K562 (cell line): ENCODE measurements at regions not wholly inside any gene's neighbourhood (a gene's known extent, or its start where the extent isn't known, plus 50 kb on each side); places are given as distances from the start of the nearest gene placed in this dataset.
A peak's percentile ranks its signal among the peaks of the same experiment; 100 is the strongest.

Experiments
- ATAC-seq: fragments of 200-7000 bp; cut with Tn5 transposase; 3 replicates; pipeline ENCODE4 v1.9.1; 2020; ENCODE audit warnings: moderate library complexity
- BruUV-seq: library from RNA; stranded (reverse); fragments of 400-500 nt; replicated peaks from 2 replicates; lab custom pipeline; 2021; lab: Mats Ljungman, UMichigan
- CTCF ChIA-PET: fragments of 300-600 bp; formaldehyde crosslinking; extraction: SDS; loops from one replicate; lab custom pipeline; 2021; ENCODE audit warnings: low intra/inter-chr PET ratio; lab: Yijun Ruan, JAX
- POLR2A ChIA-PET: fragments of 300-600, 350-650 bp; sonication (Branson Sonifier 250); formaldehyde crosslinking; extraction: SDS; loops from one replicate; lab custom pipeline; 2021; ENCODE audit warnings: antibody characterized with exemption, inconsistent platforms; lab: Yijun Ruan, JAX
- DNase-seq, 4 experiments: peaks; one replicate each; pipeline versions ENCODE4 v3.0.0 to v3.0.0-alpha.2; 2011 to 2018; ENCODE audit warnings: low spot score in 3 of 4, mixed read lengths in 3 of 4; ENCODE audit errors: extremely low read depth in 1 of 4
- FAIRE-seq: peaks from 2 replicates; lab custom pipeline; 2011; peaks lifted over from hg19 to GRCh38; lab: Jason Lieb, UNC
- H2AFZ ChIP-seq: 2 replicates; pipeline ENCODE4 v1.6.0; 2011; ENCODE audit warnings: low read depth, low read length, control low read depth, inconsistent platforms
- H3K27ac ChIP-seq: fragments of 200-600 bp; 3 replicates; pipeline ENCODE4 v1.8.0; 2011; ENCODE audit warnings: low read depth, mild to moderate bottlenecking, control low read depth, inconsistent platforms, low read length, moderate library complexity, mixed read lengths; ENCODE audit errors: extremely low read depth
- H3K27me3 ChIP-seq, 2 experiments: fragments of 300-600 bp in 1 of 2; 2 replicates in 1 of 2; 3 replicates in 1 of 2; pipeline versions ENCODE4 v1.6.0 to v1.8.0; 2011; ENCODE audit warnings: inconsistent platforms in 2 of 2, low read length in 2 of 2, mild to moderate bottlenecking in 1 of 2, mixed read lengths in 1 of 2, moderate library complexity in 1 of 2; ENCODE audit not compliant: control insufficient read depth in 2 of 2, insufficient read depth in 2 of 2
- H3K36me3 ChIP-seq: fragments of 300-600 bp; 3 replicates; pipeline ENCODE4 v1.8.0; 2011; ENCODE audit warnings: mild to moderate bottlenecking, low read length, inconsistent platforms; ENCODE audit not compliant: control insufficient read depth, insufficient read depth
- H3K4me1 ChIP-seq, 2 experiments: fragments of 200-600 bp in 1 of 2; replicated peaks in 1 of 2; 2 replicates in 1 of 2; 3 replicates in 1 of 2; pipeline versions ENCODE4 v1.5.1 to v1.8.0; 2011; ENCODE audit warnings: inconsistent platforms in 2 of 2, low read length in 2 of 2, mild to moderate bottlenecking in 1 of 2, mixed read lengths in 1 of 2, moderate library complexity in 1 of 2; ENCODE audit not compliant: control insufficient read depth in 2 of 2, insufficient read depth in 2 of 2
- H3K4me2 ChIP-seq: 2 replicates; pipeline ENCODE4 v1.6.1; 2011; ENCODE audit warnings: low read length, control low read depth, inconsistent platforms, mixed read lengths; ENCODE audit not compliant: insufficient read depth
- H3K4me3 ChIP-seq: fragments of 200-600 bp; sonication (generic), shearing (Covaris generic); 2 replicates; pipeline ENCODE4 v1.5.1; 2016; ENCODE audit warnings: control low read depth, inconsistent platforms
- H3K79me2 ChIP-seq: fragments of 200-600 bp; 3 replicates; pipeline ENCODE4 v1.8.0; 2011; ENCODE audit warnings: low read length, inconsistent platforms; ENCODE audit not compliant: control insufficient read depth, insufficient read depth
- H3K9ac ChIP-seq, 2 experiments: 2 replicates each; pipeline versions ENCODE4 v1.6.0 to v1.6.1; 2011; ENCODE audit warnings: low read depth in 2 of 2, low read length in 2 of 2, control low read depth in 1 of 2, inconsistent platforms in 1 of 2, mild to moderate bottlenecking in 1 of 2, mixed read lengths in 1 of 2; ENCODE audit not compliant: insufficient read depth in 1 of 2
- H3K9me1 ChIP-seq: one replicate; pipeline ENCODE4 v1.6.0; 2011; ENCODE audit warnings: inconsistent platforms, mild to moderate bottlenecking, low read length, moderate library complexity; ENCODE audit not compliant: control insufficient read depth, insufficient read depth
- H3K9me3 ChIP-seq: replicated peaks from 2 replicates; pipeline ENCODE4 v1.5.1; 2011; ENCODE audit warnings: low read depth, low read length, inconsistent platforms; ENCODE audit not compliant: control insufficient read depth, insufficient read depth
- H4K20me1 ChIP-seq: replicated peaks from 2 replicates; pipeline ENCODE4 v1.6.1; 2011; ENCODE audit warnings: low read length, inconsistent platforms, mixed read lengths; ENCODE audit not compliant: control insufficient read depth, insufficient read depth
- ADNP ChIP-seq: fragments of 200-800 bp; sonication (Bioruptor generic); IDR thresholded peaks from 2 replicates; pipeline ENCODE4 v1.6.1; 2016; ENCODE audit warnings: missing genetic modification characterization, missing compliant biosample characterization
- ARID3A ChIP-seq: IDR thresholded peaks from 2 replicates; pipeline ENCODE4 v1.6.1; 2012; ENCODE audit warnings: low read depth, low read length, improper control_type of control experiment, borderline replicate concordance
- BCOR ChIP-seq: fragments of 450-650 bp; IDR thresholded peaks from 2 replicates; pipeline ENCODE4 v1.6.1; 2016
- BHLHE40 ChIP-seq: IDR thresholded peaks from 2 replicates; pipeline ENCODE4 v1.6.1; 2011; ENCODE audit warnings: low read length, improper control_type of control experiment
- C11orf30 ChIP-seq: fragments of 450-650 bp; IDR thresholded peaks from 2 replicates; pipeline ENCODE4 v1.6.1; 2016; ENCODE audit warnings: low read depth, mild to moderate bottlenecking
- FOXM1 ChIP-seq, 2 experiments: fragments of 450-650 bp in 1 of 2; sonication (generic) in 1 of 2; formaldehyde crosslinking in 1 of 2; IDR thresholded peaks; 2 replicates each; pipeline versions ENCODE4 v1.6.1 to v1.9.0; 2017 to 2022; ENCODE audit warnings: low read depth in 2 of 2, mild to moderate bottlenecking in 2 of 2, missing genetic modification reagents in 1 of 2, moderate library complexity in 1 of 2
- HSF4 ChIP-seq: fragments of 250-450 bp; sonication (Bioruptor Pico); IDR thresholded peaks from 2 replicates; pipeline ENCODE4 v2.1.2; 2022; ENCODE audit warnings: mild to moderate bottlenecking, moderate library complexity, borderline replicate concordance
- KDM1A ChIP-seq, 2 experiments: fragments of 450-650 bp; IDR thresholded peaks; 2 replicates each; pipeline ENCODE4 v1.6.1; 2016; ENCODE audit warnings: mild to moderate bottlenecking in 2 of 2
- KLF10 ChIP-seq: fragments of 250-450 bp; sonication (Bioruptor Pico); IDR thresholded peaks from 2 replicates; pipeline ENCODE4 v1.6.1; 2021; ENCODE audit warnings: matching md5 sums
- RBM25 ChIP-seq: fragments of 200-400 bp; formaldehyde crosslinking; IDR thresholded peaks from 2 replicates; pipeline ENCODE4 v1.6.1; 2018; ENCODE audit warnings: low read length, low read depth, moderate library complexity; ENCODE audit not compliant: severe bottlenecking
- SAP30 ChIP-seq: fragments of 200-600 bp; sonication (generic); IDR thresholded peaks from 2 replicates; pipeline ENCODE4 v1.6.1; 2012; ENCODE audit warnings: borderline replicate concordance, low read depth, mild to moderate bottlenecking, moderate library complexity, low read length, control low read depth, inconsistent platforms; ENCODE audit not compliant: insufficient read depth, poor library complexity, severe bottlenecking
- SMAD3 ChIP-seq: fragments of 450-650 bp; formaldehyde crosslinking; conservative IDR thresholded peaks from 2 replicates; pipeline ENCODE4 v1.4.0; 2020; ENCODE audit warnings: mild to moderate bottlenecking
- U2AF1 ChIP-seq: fragments of 200-400 bp; formaldehyde crosslinking; optimal IDR thresholded peaks from 2 replicates; pipeline ENCODE3; 2017; ENCODE audit warnings: mild to moderate bottlenecking, low read depth, low read length, moderate library complexity
- ZNF217 ChIP-seq: sonication (generic); formaldehyde crosslinking; IDR thresholded peaks from 2 replicates; pipeline ENCODE4 v1.8.0; 2022; ENCODE audit warnings: mild to moderate bottlenecking, missing genetic modification reagents
- ZNF384 ChIP-seq: IDR thresholded peaks from 2 replicates; pipeline ENCODE4 v1.6.1; 2012; ENCODE audit warnings: low read depth, low read length, improper control_type of control experiment
- WGBS: fragments of 100-300 bp; shearing (Covaris generic); methylation state at CpG from one replicate; pipeline ENCODE4 v1.1.6; 2016; ENCODE audit warnings: low coverage, mixed read lengths; ENCODE audit not compliant: insufficient coverage; ENCODE audit errors: missing lambda C conversion rate; 5-methylcytosine and 5-hydroxymethylcytosine counted together
- in situ Hi-C: fragments of 300-500 bp; cut with MboI; formaldehyde crosslinking; loops from 4 replicates; pipeline ENCODE4 v1.15.0; 2018; ENCODE audit warnings: inconsistent platforms, mixed read lengths
- intact Hi-C: fragments of 100-400 bp; cut with micrococcal nuclease; formaldehyde crosslinking; loops from 2 replicates; pipeline ENCODE4 v1.14.2; 2022
- TF ChIP-seq, protein P1 (sequence below): fragments of 450-650 bp; IDR thresholded peaks from 2 replicates; pipeline ENCODE4 v1.6.1; 2017; ENCODE audit warnings: antibody characterized with exemption, mild to moderate bottlenecking

DNA sequence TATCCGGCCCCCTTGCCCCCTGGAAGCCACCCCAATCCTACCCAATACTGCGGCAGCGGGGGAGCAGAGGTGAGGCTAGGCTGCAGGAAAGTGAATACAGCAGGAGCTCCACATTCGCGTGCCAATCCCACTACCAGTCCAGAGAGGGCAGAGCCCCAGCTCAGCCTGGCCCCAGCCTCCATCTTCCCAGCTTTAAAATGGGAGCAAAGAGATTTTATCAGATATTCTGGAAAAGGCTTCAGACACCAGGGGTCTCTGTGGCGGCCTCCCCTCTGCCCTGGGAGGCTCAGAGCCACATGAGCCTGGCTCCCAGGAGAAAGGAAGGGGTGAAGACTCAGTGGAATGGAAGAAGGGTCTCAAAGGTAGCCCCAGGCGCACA is 72.7 kb downstream of the NCOR2 start:
- no peak overlapping the region for H3K27ac ChIP-seq
- in situ Hi-C loops = no loop called here
- peaks cover 29 to 76% of the 10 kb centered on the region in 2 experiments for H3K4me1 ChIP-seq

More for the DNA sequence above, 72.7 kb downstream of the NCOR2 start:
- Histone ChIP-seq H3K36me3 (peaks cover 23% of the 10 kb centered on the region; the same call in 2 of the 3 replicates), H3K4me3 (no peak overlapping the region), H3K79me2 (peaks cover 61% of the 10 kb centered on the region), H3K4me2 (no peak overlapping the region), H2AFZ (no peak overlapping the region), H3K9ac (peak overlapping the region in 1 of 2 experiments; percentile 35; a peak in 2 of 4 replicates), H3K9me3 (no peaks in the 10 kb centered on the region), H3K9me1 (peaks cover 9% of the 10 kb centered on the region), H4K20me1 (peaks cover 76% of the 10 kb centered on the region), H3K27me3 (no peaks in the 10 kb centered on the region)
- ChIA-PET CTCF (no interaction called here), POLR2A (interaction anchor here (0.8 kb wide), 1 partner anchor 58 kb away, joined by 7 read pairs; no protein-coding TSS in a partner anchor)
- no peak for TF ChIP-seq ZNF217
- TF ChIP-seq KDM1A (IDR thresholded peaks at IDR 0.05) = 0 out of 4 replicates have a peak, but pooled peaks of 1 of the 2 experiments have one; percentile 20
- TF ChIP-seq ADNP (tag) = peak; percentile 59; the same call in 1 of the 2 replicates
- TF ChIP-seq ARID3A = no peak
- TF ChIP-seq SMAD3 (CRISPR knock-in tag) = no peak
- TF ChIP-seq HSF4 (CRISPR knock-in tag) = no peak
- TF ChIP-seq U2AF1 = no peak
- TF ChIP-seq RBM25 = peak; percentile 58
- TF ChIP-seq ZNF384 = no peak
- TF ChIP-seq BHLHE40 = no peak
- TF ChIP-seq C11orf30 = no peak
- no peak for TF ChIP-seq SAP30
- TF ChIP-seq KLF10 (CRISPR knock-in tag) = no peak
- 0 out of 2 replicates have a peak, but pooled peaks have one; percentile 24 for TF ChIP-seq BCOR
- TF ChIP-seq, protein P1, sequence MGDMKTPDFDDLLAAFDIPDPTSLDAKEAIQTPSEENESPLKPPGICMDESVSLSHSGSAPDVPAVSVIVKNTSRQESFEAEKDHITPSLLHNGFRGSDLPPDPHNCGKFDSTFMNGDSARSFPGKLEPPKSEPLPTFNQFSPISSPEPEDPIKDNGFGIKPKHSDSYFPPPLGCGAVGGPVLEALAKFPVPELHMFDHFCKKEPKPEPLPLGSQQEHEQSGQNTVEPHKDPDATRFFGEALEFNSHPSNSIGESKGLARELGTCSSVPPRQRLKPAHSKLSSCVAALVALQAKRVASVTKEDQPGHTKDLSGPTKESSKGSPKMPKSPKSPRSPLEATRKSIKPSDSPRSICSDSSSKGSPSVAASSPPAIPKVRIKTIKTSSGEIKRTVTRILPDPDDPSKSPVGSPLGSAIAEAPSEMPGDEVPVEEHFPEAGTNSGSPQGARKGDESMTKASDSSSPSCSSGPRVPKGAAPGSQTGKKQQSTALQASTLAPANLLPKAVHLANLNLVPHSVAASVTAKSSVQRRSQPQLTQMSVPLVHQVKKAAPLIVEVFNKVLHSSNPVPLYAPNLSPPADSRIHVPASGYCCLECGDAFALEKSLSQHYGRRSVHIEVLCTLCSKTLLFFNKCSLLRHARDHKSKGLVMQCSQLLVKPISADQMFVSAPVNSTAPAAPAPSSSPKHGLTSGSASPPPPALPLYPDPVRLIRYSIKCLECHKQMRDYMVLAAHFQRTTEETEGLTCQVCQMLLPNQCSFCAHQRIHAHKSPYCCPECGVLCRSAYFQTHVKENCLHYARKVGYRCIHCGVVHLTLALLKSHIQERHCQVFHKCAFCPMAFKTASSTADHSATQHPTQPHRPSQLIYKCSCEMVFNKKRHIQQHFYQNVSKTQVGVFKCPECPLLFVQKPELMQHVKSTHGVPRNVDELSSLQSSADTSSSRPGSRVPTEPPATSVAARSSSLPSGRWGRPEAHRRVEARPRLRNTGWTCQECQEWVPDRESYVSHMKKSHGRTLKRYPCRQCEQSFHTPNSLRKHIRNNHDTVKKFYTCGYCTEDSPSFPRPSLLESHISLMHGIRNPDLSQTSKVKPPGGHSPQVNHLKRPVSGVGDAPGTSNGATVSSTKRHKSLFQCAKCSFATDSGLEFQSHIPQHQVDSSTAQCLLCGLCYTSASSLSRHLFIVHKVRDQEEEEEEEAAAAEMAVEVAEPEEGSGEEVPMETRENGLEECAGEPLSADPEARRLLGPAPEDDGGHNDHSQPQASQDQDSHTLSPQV = no peak
- no peak for TF ChIP-seq FOXM1 (IDR thresholded peaks at IDR 0.05; ENCODE audit: low read depth)
- TF ChIP-seq FOXM1 (CRISPR knock-in tag; IDR thresholded peaks at IDR 0.05; ENCODE audit: low read depth) = no peak
- FAIRE-seq (no peak), ATAC-seq (no peak), DNase-seq (no peak)
- intact Hi-C loops = loop anchor here (5.0 kb wide), 1 partner anchor 73 kb away; the partner anchor contains the start of gene NCOR2
- WGBS = 98% methylated on average over 7 of the region's 7 CpGs
- BruUV-seq = no TSS peak
